Midbrain (tissue), 1 donor: ENCODE measurements at regions not wholly inside any gene's neighbourhood (a gene's known extent, or its start where the extent isn't known, plus 50 kb on each side); places are given as distances from the start of the nearest gene placed in this dataset.

Experiments
- DNase-seq: peaks from one replicate; lab custom pipeline; 2025; lab: John Stamatoyannopoulos, UW

DNA sequence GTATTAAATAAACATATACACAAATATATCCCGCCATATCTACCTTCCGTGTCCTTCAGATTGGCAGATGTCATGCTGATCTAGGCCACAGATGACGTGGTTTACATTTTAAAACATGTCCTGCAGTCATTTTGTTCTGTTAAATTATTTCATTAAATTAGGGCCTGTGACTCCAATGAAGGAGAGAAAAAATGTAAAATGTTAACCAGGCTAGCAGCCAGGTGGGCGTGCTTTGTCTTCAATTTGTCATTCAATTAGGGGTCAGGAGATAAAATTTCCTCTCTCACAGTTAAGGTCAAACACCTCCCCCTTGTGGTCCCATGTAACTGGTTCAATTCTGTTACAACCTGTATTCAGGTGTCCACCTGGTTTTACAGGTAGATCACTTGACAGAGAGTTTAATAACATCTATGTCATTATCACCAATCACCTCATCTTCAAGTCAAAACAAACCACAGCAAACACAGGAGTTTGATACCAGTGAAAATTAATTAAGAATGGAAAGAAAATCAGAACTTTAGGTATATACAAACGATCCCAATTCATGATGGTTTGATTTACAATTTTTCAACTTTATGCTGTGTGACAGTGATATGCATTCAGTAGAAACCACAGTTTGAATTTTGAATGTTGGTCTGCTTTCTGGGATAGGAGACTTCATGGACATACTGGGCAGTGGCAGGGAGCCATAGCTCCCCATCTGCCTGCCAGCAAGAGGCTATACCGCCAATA lies 339.4 kb downstream of the CMPK2 start:
- DNase-seq: no peak

DNA sequence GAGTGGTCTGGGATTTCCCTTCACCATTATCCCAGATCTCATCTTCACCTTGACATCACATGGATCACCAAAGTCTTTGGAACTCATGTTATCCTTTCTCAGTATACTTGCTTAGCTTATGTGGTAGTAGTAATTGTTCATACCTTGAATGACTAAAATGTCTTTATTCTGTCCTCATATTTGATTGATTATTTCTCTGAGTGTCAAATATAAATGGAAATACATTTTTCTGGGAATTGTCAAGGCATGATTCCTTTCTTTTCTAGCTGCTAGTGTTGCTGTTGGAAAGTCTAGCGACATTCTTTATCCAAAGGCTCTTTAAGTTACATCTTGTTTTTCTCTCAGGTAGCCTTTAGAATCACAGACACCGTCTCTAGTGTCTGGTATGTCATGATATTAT lies 334.4 kb downstream of the CMPK2 start:
- DNase-seq: no peak

DNA sequence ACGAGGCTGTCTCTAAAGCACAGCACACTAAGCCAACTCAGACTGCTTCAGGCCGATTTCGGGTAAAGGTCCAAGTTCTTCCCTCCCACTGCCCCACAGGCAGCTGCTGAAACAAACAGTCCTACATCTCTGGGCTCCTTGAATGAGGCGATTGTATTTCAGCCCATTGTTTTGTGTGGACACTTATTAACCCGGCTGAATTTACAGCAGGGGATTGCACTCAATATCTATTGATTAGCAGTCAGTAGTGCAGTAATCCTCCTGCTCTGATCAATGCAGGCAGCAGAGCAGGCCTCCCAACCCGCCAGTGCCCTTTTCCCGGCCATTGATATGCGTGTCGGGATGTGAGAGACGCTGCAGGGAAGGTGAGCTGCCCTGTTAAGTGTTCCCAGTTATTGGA lies 330.1 kb downstream of the CMPK2 start:
- peak; percentile 44 for DNase-seq

DNA sequence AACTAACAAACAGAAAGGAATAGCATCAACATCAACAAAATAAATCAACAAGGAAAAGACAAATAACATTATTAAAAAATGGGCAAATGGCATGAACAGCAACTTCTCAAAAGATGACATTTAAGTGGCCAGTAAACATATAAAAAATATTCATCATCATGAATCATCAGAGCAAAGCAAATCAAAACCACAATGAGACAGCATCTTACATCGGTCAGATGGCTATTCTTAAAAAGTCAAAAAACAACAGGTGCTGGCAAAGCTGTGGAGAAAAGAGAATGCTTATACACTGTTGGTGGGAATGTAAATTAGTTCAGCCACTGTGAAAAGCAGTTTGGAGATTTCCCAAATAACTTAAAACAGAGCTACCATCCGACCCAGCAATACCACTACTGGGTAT lies 327.1 kb downstream of the CMPK2 start:
- no peak for DNase-seq

DNA sequence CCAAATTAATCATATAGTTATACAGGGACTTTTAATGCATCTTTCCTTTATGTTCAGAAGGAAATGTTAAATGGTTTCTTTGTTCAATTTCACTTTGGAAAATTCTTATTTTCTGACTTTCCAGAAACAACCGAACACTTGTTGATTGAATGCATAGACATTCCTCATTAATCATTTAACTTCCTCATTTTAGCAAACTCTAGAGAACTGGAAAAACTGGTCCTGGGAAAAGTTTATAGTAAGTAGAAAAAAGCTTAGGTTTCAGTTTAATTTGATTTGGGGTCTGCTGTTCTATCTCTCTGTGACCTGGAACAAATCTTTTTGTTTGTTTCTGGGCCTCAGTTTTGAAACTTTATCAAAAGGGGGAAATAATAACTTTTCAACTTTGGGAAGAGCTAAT lies 320.4 kb downstream of the CMPK2 start:
- DNase-seq: no peak

DNA sequence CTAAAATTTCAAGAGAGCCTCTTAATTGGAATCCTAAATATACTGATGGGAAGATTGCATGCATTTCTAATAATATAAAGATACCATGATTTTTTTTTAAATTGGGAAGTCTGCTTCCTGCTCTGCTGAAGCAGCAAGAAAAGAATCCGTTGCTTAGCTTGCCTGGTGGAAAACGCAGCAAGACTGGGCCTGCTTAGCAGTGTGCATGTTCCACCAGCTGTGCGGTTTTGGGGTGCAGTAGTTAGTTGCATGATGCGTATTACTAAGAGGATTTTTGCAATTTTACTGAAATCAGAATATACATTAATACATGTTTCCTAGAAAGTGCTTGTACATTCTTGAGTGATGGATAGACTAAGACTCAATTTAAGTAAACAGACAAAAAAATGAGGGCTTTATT lies 319.9 kb downstream of the CMPK2 start:
- no peak for DNase-seq

DNA sequence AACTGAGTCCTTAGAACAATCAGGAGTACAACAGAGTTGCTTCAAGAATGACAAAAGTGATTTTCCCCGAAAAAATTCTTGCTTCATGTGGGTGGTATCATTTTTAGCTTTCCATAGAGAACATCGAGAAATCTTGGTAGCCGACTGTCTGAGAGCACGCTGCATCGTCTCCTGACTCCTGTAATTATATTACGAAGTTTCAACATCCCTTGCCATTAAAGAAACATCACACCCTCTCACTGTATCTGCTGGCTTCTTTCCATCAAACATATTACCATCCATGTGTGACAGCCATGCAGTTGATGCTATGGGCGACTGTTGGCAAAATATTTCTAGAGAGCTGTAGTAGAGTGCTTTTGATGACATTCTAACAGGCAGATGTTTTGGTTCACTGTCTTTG lies 311.2 kb downstream of the CMPK2 start:
- no peak for DNase-seq

DNA sequence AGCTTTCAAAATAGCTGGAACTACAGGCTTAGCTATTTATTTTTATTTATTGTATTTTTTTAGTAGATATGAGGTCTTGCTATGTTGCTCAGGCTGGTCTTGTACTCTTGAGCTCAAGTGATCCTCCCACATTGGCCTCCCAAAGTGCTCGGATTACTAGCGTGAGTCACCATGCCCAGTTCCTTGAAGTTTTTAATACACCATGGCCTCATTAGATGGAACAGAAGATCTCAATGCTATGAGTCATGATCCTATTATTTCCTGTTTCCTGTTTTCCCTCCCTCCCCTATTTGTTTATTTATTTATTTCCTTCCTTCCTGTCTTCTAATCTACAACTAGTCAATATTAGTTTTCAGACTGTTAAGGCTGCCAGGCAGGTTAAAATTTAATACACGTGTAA lies 309.0 kb downstream of the CMPK2 start:
- no peak for DNase-seq

DNA sequence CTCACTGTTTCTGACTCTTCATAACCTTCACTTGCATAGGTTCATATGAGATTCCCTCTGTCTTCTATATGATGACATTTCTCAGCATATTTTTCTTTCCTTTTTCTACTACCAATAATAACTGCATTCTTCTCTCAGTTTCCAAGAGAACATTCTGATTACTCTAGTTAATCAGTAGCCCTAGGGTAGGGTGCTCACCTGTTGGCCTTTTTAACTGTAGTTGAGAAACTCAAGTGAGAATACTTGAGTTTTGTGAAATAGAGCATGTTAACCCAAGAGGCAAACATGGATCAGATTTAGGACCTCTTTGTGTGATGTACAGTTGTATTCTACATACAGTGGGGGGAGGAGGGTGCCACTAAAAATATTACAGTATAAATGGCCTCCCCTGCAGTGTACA lies 308.0 kb downstream of the CMPK2 start:
- DNase-seq: no peak

DNA sequence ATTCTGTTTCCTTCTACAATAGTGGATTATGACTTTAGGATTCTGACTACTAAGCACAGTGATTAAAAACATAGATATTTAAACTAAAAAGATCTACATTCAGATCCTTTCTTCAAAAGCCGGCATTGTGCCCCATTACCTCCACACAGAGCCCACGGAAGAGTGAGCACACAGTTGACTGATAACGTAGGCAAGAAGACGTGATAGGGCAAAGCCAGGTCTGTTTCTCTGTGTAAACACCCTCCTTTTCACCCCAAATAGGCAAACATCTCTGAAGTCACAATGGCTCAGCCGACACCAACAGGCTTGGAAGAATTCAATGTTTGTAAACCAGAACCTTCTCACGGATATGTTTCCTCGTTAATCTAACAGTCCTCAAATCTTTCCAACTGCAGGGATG lies 302.9 kb downstream of the CMPK2 start:
- no peak for DNase-seq

DNA sequence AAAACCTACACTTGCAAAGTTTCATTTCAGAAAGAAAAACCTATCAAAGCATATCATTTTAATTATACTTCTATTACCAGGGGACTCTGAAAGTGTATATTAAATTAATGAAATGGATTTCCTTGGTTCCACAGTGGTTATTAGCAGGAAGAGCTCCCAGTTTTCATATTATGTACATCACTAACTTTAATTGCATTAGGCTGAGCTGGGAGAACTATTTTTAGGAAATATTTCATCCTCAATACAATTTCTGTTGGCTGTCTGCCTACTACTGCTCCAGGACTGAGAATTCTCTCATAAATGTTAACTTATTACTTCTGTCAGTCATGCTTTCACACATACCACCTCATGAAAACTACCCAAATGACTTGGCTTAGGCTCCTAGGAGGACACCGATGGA lies 301.4 kb downstream of the CMPK2 start:
- no peak for DNase-seq

DNA sequence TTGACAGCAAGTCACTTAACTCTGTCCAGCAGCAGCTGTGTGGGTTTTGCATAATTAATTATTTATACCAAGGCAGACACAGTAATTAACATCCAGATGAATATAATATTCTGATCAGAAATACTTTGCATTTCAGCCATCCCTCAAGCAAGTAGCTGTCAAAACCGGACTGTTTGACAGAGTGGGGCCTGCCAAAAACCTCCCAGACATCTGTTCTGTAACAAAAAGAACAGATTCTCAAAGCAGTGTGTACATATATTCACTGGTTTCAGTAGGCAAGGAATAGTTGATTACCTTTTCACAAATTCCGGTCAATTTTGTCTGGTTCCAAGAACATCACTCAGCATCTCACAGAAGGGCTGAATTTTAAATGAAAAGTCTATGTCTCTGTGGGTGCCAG lies 291.6 kb downstream of the CMPK2 start:
- DNase-seq: no peak

DNA sequence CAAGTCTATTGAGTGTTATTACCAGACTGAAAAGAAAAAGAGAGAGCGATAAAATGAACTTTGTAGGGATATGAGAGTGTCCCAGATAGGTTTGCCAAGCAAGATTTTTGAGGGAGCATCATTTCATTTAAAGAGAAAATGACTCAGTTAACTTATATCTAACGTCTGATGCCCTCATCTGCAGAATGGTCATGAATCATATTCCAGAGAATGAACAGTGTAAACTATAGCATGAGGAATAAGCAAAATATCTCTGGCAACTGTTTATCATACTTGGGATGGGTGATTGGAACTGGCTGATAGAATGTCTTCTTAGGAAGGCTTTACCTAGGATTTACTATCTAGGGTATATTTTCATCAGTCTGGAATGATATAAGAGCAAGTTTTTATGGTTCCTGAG lies 289.4 kb downstream of the CMPK2 start:
- DNase-seq: no peak

DNA sequence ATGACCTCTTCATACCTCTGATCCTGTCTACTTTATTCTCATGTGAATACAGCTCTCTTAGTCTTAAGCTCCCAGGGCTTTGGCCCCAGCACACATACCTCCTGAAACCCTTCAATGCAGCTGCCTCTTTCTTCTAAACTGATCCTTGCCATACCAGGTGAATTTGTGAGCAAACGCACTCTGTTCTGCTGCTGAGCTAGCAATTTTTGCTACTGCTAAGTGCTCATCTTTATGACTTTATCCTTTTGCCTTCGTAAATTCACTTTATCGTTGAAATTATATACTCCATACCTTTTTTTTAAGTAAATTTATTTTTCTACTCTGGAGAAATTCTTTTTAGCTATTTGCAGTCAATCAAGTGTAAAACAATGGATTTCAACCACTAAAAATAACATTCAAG lies 287.7 kb downstream of the CMPK2 start:
- DNase-seq: no peak

DNA sequence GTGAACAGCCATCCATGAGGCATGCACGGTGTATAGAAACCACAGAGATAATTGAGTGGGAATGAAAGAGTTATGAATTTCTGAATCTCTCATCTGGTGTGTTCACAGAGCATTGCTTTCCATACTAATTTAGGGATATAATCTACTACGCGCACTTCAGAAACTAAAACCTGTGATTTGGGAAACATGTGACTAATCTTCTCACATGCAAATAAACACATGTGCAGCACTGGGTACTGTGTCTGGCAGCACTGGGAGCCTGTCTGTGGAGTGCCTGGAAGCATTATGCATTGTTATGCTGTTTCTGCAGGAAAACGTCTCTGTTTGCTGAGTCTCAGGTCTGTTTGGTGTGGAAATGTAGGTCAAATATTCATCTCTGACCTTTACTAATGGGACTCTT lies 287.3 kb downstream of the CMPK2 start:
- DNase-seq: no peak

DNA sequence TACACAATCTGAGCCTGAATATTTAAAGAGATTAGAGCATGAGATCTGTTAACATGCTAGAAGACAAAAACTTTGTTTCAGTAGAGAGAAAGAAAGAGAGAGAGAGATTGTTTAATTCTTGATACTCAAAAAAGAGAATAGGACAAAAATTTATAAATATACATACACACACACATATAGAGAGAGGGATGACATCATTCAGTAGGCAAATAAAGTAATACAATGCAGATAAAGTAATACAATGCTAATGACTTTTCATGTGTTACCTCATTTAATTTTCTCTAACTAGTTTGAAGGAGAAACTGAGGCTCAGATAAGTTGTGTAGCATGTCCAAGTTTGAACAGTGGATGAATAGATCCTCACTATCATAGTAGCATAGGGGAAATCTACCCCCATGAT lies 286.4 kb downstream of the CMPK2 start:
- DNase-seq: no peak

DNA sequence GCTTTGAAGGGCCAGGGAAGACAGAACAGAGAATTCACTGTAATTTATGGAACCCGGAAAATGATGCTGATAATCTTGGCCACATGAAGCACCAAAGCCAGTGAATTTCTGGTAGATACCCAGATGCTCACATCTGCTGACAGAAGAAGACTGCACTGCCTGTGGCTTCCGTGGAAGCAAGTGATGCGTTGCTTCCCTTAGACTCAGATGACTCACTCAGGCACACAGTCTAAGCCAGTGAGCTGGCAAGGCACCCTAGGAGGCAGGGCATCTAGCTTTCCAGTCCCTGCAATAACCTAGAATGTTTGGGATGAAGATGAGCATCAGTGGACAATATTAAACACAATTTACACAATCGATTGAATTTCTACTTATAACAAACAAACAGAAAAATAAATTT lies 284.7 kb downstream of the CMPK2 start:
- DNase-seq: no peak

DNA sequence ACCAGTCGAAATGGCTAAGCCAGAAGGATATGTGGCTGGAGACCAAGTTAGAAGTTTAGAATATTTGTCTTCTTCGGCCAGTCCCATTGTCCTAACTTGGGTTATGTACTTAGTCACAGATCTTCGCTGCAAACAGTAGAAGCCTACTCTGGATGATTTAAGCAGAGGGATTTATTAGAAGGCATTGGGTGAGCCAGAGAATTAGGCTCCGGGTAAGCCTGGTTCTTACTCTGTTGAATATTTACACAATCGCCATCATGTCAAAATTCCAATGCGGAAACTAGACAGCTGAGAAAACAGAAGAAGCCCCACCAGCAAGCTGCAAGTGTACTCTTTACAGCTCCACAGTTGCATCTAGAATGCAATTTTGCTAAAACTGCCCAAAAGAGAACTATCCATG lies 276.6 kb downstream of the CMPK2 start:
- no peak for DNase-seq

DNA sequence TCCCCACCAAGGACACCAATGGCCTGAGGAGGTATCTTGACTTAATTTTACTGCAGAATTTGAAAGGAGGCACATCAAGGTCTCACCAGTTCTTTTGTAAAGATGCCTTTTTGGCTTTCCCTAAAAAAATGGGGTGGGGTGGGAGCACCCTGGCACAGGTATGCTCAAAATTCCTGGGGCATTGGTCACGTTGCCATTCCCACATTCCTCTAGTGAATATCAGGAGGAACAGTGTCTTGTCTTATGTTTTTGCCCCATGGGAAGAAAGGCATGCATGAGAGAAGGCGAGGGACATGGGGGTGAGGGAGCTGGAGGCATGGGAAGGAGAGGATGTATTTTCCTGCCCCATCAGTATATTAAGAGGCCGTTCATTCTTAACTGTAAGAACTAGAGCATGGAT lies 275.3 kb downstream of the CMPK2 start:
- DNase-seq: no peak

DNA sequence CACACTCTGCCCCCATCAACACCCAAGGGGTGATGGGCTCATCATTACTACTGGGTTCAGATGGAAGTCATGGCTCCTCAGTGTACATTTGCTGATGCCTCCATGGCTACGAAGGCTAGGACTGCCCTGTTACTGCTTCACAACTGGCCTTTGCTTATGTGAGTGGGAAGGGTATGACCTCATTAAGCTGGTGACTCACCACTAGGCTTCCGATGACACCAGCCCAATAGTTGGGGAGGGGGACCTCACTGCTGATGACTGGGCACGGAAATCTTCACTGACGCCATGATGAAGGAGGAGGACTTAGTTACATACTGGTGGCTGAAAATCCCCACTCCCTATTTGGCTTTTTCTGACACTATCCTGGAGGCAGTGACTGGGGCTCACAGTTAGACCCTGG lies 263.2 kb downstream of the CMPK2 start:
- no peak for DNase-seq

DNA sequence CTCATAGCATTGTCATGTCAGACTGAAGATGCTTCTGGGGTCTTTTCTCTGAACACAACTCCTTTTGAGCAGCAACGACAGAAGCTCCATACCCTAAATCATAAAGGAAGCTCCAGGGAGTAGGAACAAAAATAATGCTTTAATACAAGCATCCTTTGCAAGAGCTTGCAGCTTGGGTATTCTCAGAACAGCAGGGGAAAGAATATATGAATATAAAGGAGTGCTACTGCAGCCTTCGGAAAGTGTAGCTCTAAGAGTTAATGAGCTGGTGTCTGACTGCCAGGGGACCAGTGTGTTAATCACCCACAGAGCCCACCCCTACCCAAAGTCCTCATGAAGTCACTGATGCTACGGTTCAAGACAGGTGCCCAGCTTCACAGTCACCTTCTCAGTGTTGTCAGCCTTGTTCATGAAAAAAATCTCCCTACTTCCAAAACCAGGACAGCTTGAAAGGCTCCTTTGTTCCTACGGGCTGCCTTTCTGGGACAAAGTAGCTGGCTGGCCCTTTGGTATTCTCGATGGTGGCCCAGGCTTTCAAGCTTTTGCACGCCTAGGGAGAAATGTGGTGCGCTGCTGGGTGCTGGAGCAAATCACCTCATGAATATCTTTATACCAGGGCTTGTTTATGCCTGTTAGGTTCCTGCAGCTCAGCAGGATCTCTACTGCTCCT lies 259.7 kb downstream of the CMPK2 start:
- peak; percentile 23 for DNase-seq

DNA sequence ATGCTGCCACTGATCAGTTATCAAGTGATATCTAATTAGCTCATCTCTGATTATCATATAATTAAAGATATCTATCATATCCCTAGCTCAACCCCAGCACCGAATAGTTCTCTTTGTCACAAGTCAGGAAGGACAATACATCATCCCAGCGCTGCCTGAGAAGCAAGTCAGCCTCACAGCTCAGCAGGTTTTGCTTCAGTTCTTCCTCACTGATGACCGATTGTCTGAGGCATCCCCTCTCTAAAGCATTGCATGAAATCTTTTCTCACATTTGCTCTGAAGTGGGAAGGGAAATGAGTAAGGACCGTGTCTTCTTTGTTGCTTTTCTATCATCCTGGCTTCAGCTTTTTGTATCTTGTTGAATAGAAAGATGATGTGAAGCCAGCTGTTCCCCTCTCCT lies 247.9 kb downstream of the CMPK2 start:
- DNase-seq: no peak

DNA sequence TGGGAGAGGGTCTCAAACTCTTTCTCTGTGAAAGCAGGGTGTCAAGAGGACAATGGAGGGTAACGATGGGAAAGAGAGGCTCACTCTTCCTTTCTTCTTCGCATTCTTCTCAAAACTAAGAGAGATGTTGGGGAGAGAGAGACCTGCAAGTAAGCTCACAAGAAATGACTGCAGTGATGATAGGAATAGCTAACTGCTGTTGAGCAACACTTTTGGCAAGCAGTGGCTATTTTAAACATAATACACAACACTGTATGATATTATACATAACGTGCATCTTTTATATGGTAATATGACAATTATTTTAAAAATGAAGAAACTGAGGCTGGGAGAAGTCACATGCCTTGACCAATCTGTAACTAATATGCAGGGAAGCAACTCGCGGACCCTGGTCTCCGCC lies 247.5 kb downstream of the CMPK2 start:
- no peak for DNase-seq

DNA sequence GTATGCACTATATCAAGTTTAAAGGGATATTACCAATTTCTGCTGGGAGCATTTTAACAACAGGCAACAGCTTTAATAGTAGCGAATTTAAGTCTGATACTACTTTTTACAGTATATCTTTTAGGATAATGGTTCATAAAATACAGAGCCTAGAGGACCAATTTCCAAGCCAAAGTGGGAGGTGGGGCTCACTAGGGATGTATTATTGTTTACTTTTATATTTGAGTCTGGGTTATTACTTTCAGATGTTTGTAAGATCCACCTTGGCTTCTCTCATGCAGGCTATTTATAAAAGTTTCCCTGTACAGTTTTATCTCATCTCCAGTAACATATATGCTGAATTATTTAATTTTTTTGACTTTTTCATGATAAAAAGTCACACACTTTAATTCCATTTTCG lies 242.0 kb downstream of the CMPK2 start:
- DNase-seq: no peak
